ENCODE measurements at regions not wholly inside any gene's neighbourhood (a gene's known extent, or its start where the extent isn't known, plus 50 kb on each side); places are given as distances from the start of the nearest gene placed in this dataset.
"Not testable (repeated sequence)": the region's sequence is repeated elsewhere in the genome, so short reads cannot be mapped to it uniquely, and the experiment has no call there.

DNA sequence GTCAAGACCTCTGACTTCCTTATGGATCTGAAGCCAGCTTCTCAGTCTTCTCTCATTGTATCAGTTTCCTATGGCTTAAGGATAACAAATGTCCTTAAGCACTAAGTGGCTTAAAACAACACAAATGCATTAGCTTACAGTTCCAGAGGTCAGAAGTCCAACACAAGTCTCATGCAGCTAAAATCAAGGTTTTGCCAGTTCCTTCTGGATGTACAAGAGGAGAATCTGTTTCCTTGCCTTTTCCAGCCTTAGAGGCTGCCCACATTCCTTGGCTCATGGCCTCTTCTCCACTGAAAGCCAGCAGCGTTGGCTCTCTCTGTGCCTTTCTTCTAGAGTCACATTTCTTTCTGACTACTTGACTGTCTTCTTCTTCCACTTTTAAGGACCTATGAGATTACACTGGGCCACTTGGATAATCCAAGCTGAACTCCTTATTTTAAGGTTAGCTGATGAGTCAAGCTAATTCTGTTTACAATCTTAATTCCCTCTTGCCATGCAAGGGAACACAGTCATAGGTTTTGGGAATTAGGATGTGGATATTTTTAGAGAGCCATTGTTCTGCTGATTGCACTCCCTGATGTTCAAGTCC is 179.0 kb downstream of the BCAS1 start:
- no peak for DNase-seq

DNA sequence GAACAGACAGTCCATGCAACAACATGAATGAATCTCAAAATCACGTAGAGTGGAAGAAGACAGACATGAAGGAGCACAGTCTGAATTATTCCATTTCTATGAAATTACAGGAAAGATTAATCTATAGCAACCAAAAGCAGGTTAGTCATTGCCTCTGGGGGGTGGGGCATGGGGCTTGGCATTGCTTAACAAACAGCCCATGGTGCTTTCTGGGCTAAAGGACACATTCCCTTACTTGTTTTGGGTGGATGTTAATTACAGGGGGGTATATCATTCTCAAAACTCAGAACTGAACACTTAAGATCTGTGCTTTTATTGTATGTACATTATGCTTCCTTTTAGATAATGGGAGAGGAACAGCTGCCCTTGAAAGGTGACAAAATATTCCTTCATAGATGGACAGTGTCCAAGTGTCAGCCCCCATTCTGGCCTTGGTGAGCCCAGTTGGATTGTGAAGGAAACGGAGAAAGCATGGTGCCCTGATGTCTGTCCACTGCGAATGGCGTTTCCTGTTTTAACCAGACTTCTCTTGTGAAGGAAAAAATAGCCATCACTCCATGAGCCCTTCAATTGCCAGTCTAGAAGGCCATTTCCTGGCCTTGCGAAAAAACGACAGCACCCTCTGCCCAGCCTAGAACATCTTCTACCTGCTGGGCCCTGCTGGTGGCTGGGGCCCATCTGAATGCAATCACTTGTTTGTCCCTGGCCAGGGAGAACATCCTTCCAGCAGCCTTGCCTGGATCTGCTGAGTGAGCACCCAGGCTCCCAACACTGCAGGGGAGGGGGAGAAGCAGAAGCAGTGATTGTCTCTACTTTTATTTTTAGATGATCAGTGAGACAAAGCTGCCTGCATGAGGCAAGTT is 179.7 kb downstream of the BCAS1 start:
- no peak for DNase-seq

DNA sequence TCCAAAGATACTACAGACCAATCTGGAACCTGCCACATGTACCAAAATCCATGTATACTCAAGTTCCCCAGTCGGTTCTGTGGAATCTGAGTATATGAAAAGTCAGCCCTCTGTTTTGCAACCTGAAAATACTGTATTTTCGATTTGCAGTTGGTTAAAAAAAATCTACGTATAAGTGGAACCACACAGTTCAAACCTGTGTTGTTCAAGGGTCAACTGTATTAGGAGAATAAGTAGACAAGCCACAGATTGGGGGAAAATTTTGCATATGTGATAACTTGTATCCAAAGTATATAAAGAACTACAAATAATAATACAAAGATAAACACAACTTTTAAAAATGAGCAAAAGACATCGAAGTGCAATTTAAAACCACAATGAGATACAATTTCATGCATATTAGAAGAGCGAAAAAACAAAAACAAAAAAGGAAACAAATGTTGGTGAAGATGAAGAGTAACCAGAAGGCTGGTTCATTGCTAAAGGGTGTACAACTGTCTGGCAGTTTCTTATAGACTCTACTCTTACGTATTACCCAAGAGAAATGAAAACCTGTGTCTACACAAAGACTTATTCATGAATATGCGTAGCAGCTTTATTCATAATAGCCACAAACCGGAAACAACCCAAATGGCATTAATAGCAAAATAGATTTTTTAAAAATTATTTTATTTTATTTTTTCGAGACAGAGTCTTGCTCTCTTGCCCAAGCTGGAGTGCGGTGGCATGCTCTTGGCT is 180.8 kb downstream of the BCAS1 start:
- DNase-seq: no peak

DNA sequence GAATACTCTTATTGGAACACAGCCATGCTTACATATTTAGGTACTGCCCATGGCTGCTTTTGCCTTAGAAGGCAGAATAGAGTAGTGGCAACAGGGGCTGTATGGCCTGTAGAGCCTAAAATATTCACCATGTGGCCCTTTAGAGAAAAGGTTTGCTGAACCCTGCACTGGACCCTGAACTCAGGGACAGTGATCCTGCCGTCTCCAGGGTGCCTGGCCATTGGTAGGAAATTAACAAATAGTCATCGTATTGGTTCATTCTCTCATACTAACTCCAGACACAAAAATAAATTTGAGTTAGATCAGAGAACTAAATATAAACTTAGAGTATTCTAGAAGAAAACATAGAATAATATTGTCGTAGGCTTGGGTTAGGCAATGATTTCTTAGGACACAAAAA is 181.4 kb downstream of the BCAS1 start:
- no peak for DNase-seq

DNA sequence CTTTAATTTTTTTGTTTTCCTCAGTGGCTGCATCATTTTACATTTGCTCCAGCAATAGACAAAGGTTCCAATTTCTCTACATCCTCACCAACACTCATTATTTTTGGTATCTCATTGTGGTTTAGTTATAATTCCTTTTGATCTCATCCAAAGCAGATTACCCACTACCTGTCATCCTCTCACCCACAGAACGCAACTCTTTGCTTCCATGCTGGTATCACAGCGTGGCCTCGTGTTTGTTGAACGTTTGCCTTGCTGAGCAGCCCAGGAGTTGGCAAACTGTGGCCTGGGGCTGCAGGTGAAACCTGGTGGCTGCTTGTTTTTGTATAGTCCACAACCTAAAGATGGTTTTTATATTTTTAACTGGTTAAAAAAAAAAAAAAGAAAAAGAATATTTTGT is 181.9 kb downstream of the BCAS1 start:
- no peak for DNase-seq

DNA sequence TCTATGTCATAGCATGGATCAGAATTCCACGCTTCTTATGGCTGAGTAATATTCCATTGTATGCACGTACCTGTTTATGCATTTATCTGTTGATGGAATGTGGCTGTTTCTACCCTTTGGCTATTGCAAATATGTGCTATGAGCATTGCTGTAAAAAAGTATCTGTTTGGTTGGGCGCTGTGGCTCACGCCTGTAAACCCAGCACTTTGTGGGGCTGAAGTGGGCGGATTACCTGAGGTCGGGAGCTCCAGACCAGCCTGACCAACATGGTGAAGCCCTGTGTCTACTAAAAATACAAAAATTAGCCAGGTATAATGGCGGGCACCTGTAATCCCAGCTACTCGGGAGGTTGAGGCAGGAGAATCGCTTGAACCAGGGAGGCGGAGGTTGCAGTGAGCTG is 182.4 kb downstream of the BCAS1 start:
- DNase-seq: no peak

DNA sequence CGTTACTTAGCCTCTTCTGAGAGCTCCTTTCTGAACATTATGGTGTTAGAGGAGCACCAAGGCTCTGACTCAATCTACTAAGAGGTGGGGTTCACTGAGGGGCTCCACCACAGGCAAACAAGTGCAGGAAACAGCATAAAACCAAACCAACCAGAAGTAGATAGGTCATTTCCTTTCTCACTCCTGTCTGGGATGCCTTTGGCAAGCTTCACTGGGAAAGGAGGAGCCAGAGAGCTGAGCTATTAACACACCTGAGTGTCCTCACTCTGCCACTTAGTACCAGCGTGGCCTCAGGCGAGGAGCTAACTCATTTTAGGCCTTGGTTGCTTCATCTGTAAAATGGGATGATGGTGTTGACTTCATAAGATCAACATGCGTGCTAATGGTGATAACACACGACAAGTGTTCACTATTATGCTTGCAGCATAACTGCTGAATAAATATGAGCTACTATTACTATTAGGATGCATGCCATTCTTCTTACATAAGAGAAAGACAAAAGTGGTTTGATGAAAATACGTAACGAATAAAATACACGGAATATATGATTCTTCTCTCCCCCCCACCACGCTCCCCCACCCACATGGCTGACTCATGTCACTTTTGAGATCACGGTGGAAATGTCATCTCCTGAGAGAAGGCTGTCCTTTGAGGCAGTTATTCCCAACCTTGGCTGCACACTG is 185.4 kb downstream of the BCAS1 start:
- DNase-seq: no peak

DNA sequence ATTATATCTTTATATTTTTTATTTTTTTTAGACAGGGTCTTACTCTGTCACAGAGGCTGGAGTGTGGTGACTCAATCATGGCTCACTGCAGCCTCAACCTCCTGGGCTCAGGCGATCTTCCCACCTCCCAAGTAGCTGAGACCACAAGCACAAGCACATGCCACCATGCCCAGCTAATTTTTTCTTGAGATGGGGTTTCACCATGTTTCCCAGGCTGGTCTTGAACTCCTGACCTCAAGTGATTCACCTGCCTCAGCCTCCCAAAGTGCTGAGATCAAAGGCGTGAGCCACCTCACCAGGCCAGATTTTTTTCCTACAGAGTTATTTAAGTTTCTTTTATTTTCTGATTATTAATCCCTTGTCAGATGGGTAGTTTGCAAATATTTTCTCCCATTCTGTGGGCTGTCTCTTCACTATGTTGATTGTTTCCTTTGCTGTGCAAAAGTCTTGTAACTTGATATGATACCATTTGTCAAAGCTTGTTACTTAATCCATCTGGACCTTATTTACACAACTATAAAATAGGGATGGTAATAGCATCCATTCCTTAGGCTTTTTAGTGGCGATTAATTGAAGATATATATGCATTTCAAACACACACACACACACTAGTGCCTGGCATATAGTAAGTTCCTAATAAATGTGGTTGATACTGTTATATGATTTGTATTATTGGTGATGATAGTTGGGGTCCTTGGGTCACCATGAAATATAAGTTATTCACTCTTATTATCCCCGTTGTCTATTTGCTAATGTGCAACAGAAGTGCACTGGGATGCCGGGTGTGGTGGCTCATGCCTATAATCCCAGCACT is 187.1 kb downstream of the BCAS1 start:
- DNase-seq: no peak

DNA sequence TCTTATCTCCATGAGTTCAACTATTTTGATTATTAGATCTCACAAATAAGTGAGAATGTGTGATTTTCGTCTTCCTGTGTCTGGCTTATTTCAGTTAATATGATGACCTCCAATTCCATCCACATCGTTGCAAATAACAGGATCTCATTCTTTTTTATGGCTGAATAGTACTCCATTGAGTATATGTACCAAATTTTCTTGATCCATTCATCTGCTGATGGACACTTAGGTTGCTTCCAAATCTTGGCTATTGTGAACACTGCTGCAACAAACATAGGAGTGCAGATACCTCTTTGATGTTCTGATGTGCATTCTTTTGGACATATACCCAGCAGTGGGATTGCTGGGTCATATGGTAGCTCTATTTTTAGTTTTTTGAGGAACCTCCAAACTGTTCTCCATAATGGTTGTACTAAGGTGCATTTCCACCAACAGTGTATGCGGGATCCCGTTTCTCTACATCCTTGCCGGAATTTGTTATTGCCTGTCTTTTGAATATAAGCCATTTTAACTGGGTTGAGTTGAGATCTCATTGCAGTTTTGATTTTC is 187.9 kb downstream of the BCAS1 start:
- not testable (repeated sequence) for DNase-seq

DNA sequence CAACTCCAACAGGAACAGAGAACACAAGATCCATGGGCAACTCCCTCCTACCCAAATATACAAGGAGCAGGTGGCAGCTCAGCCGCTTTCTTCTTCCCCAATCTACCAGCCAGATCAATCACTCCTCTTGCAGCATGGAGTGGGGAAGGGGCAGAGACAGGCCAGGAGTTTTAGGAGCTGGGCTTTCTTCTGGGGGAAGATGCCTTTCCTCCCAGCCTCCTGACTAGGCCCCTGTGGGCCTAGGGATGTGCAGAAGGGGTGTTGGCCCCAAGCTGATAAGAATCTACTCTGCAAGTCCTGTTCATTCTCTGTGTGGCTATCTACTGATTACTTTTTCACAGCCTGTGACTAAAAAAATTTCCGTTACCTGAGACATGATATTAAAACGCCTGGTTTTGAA is 189.0 kb downstream of the BCAS1 start:
- no peak for DNase-seq

DNA sequence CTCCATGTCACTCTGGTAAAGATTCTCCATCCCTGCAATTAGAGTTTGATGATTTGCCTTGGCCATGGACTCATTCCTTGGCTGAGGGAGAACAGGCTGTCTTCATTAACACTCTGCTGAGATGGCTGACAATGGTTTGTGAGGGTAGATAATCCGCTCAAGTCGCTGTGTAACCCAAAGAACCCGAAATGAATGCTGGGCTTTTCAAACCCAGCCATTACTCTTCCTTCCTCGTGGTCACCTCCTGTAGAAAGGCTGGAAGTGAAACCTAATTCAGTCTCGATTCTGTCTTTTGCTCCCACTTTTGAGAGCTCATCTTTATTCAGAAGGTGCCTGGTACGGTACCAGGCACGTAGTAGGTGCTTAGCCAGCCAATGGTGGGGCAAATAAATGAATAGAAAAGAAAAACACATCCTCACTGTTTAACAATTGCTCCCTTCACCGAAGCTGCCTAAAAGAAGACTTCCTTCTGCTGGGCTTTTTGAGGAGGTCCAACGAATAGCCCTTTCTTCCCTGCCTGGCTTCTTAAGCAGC is 190.2 kb downstream of the BCAS1 start:
- DNase-seq: no peak

DNA sequence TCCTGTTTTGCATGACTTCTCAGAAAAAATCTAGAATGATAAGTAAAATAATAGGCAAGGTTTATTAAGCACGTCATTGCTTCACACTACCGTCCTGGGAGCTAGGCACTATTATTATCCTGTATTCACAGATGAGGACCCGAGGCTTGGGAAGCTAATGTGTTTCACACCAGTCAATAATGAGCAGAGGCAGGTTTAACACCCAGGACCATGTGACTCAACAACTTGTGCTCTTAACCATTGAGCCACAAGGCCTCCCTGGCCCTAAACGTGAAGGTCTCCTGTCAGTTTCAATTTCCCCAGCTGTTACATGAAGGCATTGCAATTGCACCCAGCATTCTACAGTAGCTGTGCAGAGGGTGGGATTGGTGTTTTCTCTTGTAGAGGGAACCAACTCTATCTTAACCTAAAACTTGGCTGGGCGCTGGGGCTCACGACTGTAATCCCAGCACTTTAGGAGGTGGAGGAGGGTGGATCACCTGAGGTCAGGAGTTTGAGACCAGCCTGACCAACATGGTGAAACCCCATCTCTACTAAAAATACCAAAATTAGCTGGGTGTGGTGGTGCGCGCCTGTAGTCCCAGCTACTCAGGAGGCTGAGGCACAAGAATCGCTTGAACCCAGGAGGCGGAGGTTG is 191.2 kb downstream of the BCAS1 start:
- DNase-seq: no peak

DNA sequence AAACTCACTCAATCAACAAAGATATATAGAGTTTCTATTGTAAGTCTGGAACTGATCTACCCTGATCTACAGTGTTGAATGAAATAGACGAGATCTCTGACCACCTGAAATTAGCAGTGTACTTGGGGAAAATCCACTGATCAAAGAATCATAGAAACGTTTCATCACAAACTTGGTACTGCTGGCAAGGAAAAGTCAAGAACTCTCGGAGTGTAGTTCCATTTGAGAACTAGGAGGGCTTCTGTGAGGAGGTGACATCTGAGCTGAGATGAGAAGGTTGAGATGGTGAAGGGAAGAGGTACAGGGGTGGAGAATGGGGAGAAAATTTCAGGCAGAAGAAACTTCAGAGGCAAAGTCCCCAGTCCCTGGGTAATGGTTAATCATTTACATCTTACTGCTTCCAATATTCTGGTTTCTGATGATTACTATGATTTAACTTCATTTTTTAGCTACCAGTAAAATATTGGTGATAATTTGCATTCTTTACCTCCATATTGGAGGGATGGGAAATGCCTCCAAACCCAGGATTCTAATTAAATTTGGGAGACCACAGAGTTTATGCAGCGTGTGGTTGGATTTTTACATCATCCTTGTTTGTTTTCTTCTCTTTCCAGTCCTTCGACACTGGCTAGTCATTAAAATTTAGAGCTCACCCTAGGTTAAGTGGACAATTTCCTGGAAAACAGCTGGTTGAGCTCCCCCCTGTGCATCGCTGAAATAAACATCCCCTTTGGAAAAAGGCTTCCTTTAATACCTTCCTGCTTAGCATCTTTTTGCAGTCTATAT is 191.9 kb downstream of the BCAS1 start:
- DNase-seq: no peak

DNA sequence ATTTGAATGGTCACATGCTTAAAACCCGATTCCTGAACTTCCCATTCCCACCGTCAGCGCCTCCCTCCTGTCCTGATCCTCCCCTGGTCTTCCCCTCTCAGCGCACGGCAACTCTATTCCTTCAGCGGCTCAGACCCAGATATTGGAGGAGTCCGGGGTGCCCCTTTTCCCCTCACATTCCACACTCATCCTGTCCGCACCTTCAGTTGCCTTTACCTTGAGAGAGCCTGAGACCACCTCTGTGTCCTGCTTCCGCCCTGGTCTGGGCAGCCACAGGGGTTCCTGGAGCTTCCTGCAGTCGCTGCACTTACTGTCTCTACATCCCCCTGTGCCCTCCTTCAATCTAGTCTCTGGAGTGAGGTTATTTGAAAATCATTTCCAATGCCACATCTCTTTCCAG is 193.4 kb downstream of the BCAS1 start:
- no peak for DNase-seq

DNA sequence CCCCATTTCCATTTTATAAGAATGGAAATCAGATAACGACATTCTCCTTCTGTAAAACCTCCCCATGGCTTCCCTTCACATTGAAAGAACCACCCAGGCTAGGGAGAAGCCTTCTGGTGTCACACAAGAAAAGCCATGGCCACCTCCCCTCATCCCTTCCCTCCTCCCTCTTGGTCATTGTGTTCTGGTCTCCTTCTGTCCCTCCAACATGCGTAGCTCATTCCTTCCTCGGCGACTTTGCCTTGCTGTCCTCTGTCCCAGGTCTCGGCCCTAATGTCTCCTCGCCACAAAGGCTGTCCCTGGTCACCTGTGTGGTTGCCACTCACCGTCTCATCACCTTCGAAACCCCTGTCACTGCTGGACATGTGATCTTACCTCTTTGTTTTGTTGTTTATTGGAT is 193.9 kb downstream of the BCAS1 start:
- no peak for DNase-seq

DNA sequence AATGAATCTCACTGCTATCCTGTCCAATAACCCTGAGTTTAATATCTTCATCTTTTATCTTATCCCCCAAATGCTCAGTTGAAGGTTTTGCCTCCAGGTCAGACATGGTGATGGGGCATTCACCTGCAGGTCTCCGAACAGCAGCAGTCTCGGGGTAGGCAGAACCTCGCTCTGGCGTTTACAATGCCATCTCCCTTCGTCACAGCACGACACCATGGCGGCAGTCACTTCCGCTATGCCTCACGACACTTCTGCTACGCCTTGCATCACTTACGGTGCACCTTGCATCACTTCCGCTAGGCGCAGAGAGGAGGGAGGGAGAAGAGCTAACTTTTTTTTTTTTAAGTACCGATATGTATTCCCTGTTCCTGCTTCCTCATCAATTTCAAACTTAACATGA is 194.9 kb downstream of the BCAS1 start:
- DNase-seq: no peak

DNA sequence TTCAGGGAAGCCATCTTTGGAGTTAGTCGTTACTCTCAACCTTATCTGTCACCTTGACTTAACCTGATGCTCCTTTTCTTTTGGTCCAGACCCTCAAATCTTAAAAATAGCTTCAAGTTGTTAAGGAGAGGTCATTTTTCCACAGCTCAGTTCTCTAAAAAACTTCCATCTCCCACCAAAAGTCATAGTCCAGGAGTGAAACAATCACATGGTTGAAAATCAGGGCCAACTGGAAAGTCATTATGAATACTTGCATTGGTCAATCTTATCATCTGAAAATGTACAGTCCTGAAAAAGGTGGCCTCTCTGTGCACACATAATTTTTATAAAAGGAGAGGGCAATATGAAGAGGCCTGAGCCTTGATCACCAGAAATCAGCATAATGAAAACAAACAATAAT is 195.7 kb downstream of the BCAS1 start:
- no peak for DNase-seq

DNA sequence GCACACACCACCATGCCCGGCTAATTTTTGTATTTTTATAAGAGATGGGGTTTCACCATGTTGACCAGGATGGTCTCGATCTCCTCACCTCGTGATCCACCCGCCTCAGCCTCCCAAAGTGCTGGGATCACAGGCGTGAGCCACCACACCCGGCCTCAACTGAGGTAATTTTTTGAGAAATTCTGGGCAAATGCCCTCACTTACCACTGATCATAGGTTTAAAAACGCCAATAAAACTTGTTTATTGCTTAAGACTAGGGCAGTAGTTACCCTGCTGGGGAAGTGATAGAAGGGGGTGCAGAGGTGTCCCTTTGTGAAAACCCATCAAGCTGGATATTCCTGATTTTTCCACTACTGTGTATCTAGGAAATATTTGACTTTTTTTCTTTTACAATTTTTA is 196.3 kb downstream of the BCAS1 start:
- DNase-seq: no peak

DNA sequence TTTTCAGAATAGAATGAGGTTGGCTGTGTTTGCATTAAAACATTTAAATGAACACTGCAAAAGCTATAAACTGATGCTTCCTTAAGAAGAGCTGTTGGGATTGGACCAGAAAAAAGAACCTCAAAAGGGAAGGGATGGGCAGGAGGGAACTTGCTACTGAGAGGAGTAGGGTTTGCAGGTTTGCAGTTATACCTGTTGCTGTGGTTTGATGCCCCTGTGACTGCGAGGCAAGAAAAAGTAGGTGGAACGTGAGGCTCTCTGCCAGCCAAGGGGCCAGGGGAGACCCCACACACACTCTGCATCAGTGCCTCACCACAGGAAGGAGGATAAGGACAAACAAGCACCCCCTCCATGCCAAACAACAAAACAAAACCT is 197.2 kb downstream of the BCAS1 start:
- no peak for DNase-seq

DNA sequence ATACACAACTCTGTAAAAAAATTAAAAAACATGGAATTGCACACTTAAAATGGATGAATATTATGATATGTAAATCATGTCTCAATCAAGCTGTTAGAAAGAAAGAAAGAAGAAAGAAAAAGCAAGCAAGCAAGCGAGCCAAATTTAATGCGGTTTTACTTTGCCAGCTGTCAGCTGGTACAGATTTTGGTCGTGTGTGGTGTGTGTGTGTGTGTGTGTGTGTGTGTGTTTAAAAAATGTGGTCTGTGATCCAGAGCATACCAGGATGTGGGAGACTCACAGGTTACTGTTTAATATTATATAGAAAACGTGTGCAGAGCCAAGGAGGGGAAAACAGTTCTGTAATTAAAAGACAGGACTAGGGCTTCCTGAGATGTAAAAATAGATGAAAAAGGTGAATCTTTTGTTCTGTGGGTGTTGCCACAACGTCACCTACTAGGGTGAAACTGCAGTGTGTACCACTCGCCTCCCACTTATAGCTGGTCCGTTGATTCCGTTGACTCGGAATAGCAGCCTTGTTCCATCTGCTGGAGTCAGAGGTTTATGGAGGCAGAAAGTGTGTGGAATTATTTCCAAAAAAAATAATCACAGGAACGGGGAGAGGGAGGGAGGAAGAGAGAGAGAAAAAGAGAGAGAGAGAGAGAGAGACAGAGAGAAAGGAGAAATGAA is 197.7 kb downstream of the BCAS1 start:
- DNase-seq: no peak
